ENCODE measurements at regions not wholly inside any gene's neighbourhood (a gene's known extent, or its start where the extent isn't known, plus 50 kb on each side); places are given as distances from the start of the nearest gene placed in this dataset.

DNA sequence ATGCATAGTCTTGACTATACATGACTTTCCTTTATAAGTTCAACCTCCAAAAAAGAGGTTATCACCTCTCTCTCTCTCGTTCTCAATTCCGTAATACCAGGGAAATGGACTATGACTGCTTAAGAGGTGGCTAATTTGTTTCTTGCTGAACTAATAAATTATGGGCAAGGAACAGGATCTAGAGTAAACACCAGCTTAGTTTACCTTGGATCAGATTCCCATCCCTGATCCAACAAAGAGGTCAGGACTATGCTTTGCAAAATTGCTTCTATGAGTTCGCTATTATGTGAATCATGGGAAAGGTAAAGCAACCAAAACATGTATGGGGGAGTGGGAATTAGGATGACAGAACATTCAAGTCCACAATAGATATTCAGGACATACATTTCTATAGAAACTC, 630.7 kb downstream of the HACE1 start:
- TF ChIP-seq TAF1 (IDR thresholded peaks at IDR 0.05; ENCODE audit: low read depth) (no peak), RAD21 (conservative IDR thresholded peaks at IDR 0.05) (no peak), EZH2 (IDR thresholded peaks at IDR 0.05; ENCODE audit: borderline replicate concordance, insufficient read depth, low read length, poor library complexity, severe bottlenecking) (no peak), EP300 (conservative IDR thresholded peaks at IDR 0.05; ENCODE audit: poor library complexity, severe bottlenecking) (no peak), SMC3 (conservative IDR thresholded peaks at IDR 0.05; ENCODE audit: poor library complexity) (no peak), POLR2AphosphoS5 (IDR thresholded peaks at IDR 0.05) (no peak), MXI1 (conservative IDR thresholded peaks at IDR 0.05; ENCODE audit: poor library complexity, severe bottlenecking) (no peak)
- TF ChIP-seq, protein P1, sequence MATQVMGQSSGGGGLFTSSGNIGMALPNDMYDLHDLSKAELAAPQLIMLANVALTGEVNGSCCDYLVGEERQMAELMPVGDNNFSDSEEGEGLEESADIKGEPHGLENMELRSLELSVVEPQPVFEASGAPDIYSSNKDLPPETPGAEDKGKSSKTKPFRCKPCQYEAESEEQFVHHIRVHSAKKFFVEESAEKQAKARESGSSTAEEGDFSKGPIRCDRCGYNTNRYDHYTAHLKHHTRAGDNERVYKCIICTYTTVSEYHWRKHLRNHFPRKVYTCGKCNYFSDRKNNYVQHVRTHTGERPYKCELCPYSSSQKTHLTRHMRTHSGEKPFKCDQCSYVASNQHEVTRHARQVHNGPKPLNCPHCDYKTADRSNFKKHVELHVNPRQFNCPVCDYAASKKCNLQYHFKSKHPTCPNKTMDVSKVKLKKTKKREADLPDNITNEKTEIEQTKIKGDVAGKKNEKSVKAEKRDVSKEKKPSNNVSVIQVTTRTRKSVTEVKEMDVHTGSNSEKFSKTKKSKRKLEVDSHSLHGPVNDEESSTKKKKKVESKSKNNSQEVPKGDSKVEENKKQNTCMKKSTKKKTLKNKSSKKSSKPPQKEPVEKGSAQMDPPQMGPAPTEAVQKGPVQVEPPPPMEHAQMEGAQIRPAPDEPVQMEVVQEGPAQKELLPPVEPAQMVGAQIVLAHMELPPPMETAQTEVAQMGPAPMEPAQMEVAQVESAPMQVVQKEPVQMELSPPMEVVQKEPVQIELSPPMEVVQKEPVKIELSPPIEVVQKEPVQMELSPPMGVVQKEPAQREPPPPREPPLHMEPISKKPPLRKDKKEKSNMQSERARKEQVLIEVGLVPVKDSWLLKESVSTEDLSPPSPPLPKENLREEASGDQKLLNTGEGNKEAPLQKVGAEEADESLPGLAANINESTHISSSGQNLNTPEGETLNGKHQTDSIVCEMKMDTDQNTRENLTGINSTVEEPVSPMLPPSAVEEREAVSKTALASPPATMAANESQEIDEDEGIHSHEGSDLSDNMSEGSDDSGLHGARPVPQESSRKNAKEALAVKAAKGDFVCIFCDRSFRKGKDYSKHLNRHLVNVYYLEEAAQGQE (IDR thresholded peaks at IDR 0.05; ENCODE audit: borderline replicate concordance) = no peak
- TF ChIP-seq, protein P2, sequence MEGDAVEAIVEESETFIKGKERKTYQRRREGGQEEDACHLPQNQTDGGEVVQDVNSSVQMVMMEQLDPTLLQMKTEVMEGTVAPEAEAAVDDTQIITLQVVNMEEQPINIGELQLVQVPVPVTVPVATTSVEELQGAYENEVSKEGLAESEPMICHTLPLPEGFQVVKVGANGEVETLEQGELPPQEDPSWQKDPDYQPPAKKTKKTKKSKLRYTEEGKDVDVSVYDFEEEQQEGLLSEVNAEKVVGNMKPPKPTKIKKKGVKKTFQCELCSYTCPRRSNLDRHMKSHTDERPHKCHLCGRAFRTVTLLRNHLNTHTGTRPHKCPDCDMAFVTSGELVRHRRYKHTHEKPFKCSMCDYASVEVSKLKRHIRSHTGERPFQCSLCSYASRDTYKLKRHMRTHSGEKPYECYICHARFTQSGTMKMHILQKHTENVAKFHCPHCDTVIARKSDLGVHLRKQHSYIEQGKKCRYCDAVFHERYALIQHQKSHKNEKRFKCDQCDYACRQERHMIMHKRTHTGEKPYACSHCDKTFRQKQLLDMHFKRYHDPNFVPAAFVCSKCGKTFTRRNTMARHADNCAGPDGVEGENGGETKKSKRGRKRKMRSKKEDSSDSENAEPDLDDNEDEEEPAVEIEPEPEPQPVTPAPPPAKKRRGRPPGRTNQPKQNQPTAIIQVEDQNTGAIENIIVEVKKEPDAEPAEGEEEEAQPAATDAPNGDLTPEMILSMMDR (IDR thresholded peaks at IDR 0.05; ENCODE audit: poor library complexity, severe bottlenecking) = no peak
- Histone ChIP-seq H3K9me3 (ENCODE audit: low read length) (no peaks in the 10 kb centered on the region), H3K9ac (ENCODE audit: low read length) (no peak overlapping the region), H2AFZ (ENCODE audit: low read depth, low read length) (no peak overlapping the region), H3K4me3 (ENCODE audit: low read length) (no peak overlapping the region), H3K27me3 (ENCODE audit: insufficient read depth, low read depth, low read length) (no peaks in the 10 kb centered on the region), H3K27ac (ENCODE audit: low read length) (no peak overlapping the region), H3K4me2 (ENCODE audit: low read length) (no peak overlapping the region), H3K9me2 (ENCODE audit: insufficient read depth, low read length) (no peaks in the 10 kb centered on the region), H4K20me1 (ENCODE audit: insufficient read depth) (no peaks in the 10 kb centered on the region), H3K36me3 (ENCODE audit: insufficient read depth, low read length) (no peaks in the 10 kb centered on the region), H3K79me2 (replicated peaks; ENCODE audit: insufficient read depth, low read length) (no peaks in the 10 kb centered on the region), H3F3A (ENCODE audit: insufficient read depth, low read length, poor library complexity, severe bottlenecking) (no peaks in the 10 kb centered on the region)

DNA sequence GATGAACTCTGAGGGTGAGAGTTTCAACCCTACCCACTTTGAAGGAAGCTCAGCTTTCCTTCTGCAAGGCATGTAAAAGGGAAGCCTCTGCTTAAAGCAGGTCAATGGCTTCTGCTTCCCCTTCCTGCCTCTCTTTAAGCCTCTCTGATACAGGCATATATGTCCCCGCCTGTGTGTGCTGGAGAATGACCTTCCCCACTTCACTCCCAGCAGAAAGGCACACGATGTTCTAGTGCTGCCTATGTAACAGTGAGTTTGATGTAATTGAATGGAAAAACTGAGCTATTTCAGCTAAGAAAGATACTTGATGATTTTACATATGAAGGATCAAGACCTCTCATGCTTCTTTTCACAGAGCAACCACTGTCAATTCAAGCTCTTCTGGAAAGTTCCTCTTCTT, 632.2 kb downstream of the HACE1 start:
- Histone ChIP-seq H2AFZ (ENCODE audit: low read depth, low read length) (no peak overlapping the region), H3K4me2 (ENCODE audit: low read length) (no peak overlapping the region), H3K79me2 (replicated peaks; ENCODE audit: insufficient read depth, low read length) (no peaks in the 10 kb centered on the region), H3K9me3 (ENCODE audit: low read length) (no peaks in the 10 kb centered on the region), H3K36me3 (ENCODE audit: insufficient read depth, low read length) (no peaks in the 10 kb centered on the region), H3K4me3 (ENCODE audit: low read length) (no peak overlapping the region), H3F3A (ENCODE audit: insufficient read depth, low read length, poor library complexity, severe bottlenecking) (no peaks in the 10 kb centered on the region), H3K9me2 (ENCODE audit: insufficient read depth, low read length) (no peaks in the 10 kb centered on the region), H3K9ac (ENCODE audit: low read length) (no peak overlapping the region), H3K27me3 (ENCODE audit: insufficient read depth, low read depth, low read length) (no peaks in the 10 kb centered on the region), H4K20me1 (ENCODE audit: insufficient read depth) (no peaks in the 10 kb centered on the region), H3K27ac (ENCODE audit: low read length) (no peak overlapping the region)
- TF ChIP-seq POLR2AphosphoS5 (IDR thresholded peaks at IDR 0.05) = no peak
- no peak for TF ChIP-seq MXI1 (conservative IDR thresholded peaks at IDR 0.05; ENCODE audit: poor library complexity, severe bottlenecking)
- no peak for TF ChIP-seq RAD21 (conservative IDR thresholded peaks at IDR 0.05)
- TF ChIP-seq EP300 (conservative IDR thresholded peaks at IDR 0.05; ENCODE audit: poor library complexity, severe bottlenecking) = no peak
- TF ChIP-seq SMC3 (conservative IDR thresholded peaks at IDR 0.05; ENCODE audit: poor library complexity) = no peak
- TF ChIP-seq, protein P2 (IDR thresholded peaks at IDR 0.05; ENCODE audit: poor library complexity, severe bottlenecking) = no peak
- no peak for TF ChIP-seq EZH2 (IDR thresholded peaks at IDR 0.05; ENCODE audit: borderline replicate concordance, insufficient read depth, low read length, poor library complexity, severe bottlenecking)
- no peak for TF ChIP-seq TAF1 (IDR thresholded peaks at IDR 0.05; ENCODE audit: low read depth)
- TF ChIP-seq, protein P1 (IDR thresholded peaks at IDR 0.05; ENCODE audit: borderline replicate concordance) = no peak
